GM12891 (cell line): ENCODE measurements at regions not wholly inside any gene's neighbourhood (a gene's known extent, or its start where the extent isn't known, plus 50 kb on each side); places are given as distances from the start of the nearest gene placed in this dataset.

Source experiments
- PAX5 ChIP-seq: IDR thresholded peaks from 2 replicates; pipeline ENCODE4 v1.6.1; 2011; ENCODE audit warnings: low read length, moderate library complexity, mild to moderate bottlenecking; ENCODE audit not compliant: insufficient read depth, severe bottlenecking
- POLR2A ChIP-seq: IDR thresholded peaks from 2 replicates; pipeline ENCODE4 v1.6.1; 2011; ENCODE audit warnings: low read depth, low read length, control low read depth
- POLR2AphosphoS5 ChIP-seq: IDR thresholded peaks from 2 replicates; pipeline ENCODE4 v1.6.1; 2011; ENCODE audit warnings: low read depth, low read length, control low read depth
- POU2F2 ChIP-seq: IDR thresholded peaks from 2 replicates; pipeline ENCODE4 v1.6.1; 2011; ENCODE audit warnings: low read depth, mild to moderate bottlenecking, control low read depth, low read length, moderate library complexity
- SPI1 ChIP-seq: IDR thresholded peaks from 2 replicates; pipeline ENCODE4 v1.6.1; 2011; ENCODE audit warnings: low read depth, low read length, control low read depth
- TAF1 ChIP-seq: IDR thresholded peaks from 2 replicates; pipeline ENCODE4 v1.6.1; 2011; ENCODE audit warnings: low read depth, low read length, control low read depth

DNA sequence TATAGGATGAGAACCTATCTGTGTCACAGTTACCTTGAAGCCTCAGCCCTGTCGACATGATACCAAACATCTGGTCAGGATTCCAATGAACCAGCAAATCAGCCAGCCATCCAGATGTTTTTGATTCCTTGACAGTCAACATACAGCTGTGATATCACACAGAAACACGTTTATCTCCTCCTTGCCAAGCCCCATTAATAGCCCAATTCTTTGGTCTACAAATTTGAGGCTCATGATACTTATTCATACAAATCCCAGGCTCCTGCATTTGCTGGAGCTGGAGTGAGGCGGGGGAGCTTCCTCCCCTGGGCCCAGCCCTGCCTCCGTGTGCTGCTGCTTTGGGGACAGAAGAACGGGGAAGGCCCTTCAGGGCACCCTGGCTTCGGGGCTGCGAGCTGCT lies 611.6 kb upstream of the SALL3 start:
- TF ChIP-seq POLR2A (no peak), POLR2AphosphoS5 (no peak), SPI1 (no peak), TAF1 (no peak), POU2F2 (no peak), PAX5 (no peak)
